Inflammatory macrophage treated with lipopolysaccharide for 4 hours (primary cell): ENCODE measurements at regions not wholly inside any gene's neighbourhood (a gene's known extent, or its start where the extent isn't known, plus 50 kb on each side); places are given as distances from the start of the nearest gene placed in this dataset.

Experiments
- DNase-seq: peaks from one replicate; pipeline ENCODE4 v3.0.0-alpha.2; 2020

DNA sequence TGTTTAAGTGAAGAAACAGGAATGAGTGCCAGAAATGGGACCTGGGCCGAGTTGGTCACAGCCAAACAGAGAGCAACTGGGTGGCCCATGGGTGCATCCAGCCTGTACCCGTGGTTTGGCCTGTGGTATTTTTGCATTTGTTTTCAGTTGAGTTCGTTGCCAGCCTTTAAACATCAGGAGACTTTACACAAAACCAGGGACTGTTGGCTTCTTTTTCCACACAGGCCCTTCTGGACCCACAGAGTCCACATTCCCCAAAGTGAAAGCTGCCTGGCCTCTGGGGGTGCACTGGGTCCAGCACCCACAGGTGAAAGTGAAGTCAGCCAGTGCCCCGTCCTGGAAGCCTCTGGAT lies 54.1 kb upstream of the TNS3 start:
- no peak for DNase-seq

DNA sequence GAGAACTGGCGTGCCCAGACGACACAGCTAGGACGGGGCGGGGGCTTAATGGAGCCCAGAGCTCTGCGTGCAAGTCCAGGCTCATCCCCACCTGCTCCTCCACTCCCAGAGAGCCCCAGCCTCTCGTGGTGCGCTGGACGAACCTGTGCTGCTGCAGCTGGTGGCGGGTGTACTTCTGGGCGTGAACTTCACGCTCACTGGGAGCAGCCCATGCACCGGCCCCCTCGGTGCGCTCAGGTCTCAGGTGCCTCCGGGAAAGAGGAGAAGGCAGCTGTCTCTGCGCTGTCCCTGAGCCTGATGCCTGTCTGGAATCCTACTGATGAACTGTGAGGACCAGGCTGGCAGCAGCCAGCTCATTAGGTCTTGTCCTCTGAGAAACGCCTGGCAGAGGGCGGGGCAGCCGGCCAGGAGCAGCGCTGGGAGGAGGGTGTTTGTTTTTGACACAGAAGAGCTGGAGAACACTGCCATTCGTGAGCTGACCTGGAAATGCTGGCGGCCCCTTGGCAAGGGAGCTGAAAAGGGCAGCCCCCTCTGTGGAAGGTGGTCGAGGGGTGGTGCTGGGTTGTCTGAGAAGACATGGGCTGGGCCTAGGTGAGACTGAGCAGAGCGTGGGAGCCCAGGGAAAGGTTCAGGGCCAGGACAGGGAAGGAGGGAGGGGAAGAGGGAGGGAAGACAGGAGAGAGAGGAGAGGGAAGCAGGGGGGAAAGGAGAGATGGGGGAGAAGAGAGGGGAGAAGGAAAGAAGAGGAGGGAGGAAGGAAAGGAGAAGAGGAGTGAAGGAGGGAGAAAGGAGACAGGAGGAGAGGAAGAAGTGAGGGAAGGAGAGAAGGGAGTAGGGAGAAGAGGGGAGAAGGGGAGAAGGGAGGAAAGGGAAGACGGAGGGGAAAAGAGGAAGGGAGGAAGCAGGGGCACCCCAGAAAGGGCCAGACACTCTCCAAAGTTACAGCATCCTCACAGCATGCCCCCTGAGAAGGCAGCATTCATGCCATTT lies 53.5 kb upstream of the TNS3 start:
- DNase-seq: no peak

DNA sequence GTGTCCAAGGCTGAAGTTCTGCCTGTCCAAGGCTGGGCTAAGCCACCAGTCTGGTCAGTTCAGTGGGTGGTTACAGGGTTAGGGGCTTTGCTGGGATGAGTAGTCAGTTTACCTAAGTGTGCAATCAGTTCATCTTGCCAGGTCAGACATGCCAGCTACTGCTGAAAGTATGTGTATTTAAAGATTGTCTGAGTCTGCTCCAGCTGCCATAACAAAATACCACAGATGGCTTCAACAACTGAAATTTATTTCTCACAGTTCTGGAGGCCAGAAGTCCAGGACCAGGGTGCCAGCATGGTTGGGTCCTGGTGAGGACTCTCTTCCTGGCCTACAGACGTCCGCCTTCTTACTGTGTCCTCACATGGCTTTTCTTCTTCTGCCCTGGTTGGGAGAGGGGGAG lies 52.4 kb upstream of the TNS3 start:
- DNase-seq: no peak

DNA sequence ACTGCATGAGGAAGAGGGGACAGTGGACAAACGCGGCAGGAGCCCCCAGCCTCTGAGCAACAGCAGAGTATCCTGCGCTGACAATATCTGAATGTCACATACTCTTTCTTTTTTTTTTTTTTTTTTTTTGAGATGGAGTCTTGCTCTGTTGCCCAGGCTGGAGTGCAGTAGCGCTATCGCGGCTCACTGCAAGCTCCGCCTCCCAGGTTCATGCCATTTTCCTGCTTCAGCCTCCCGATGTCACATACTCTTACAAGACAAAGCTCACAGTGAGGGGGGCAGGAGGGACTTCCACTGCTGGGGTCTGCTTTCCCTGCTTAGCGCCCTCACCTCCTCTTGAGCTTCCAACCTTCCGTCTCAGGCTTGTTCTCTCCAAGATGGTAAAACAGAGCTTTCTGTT lies 51.2 kb upstream of the TNS3 start:
- DNase-seq: no peak
